Suprapubic skin (tissue), 4 donors: ENCODE measurements at regions not wholly inside any gene's neighbourhood (a gene's known extent, or its start where the extent isn't known, plus 50 kb on each side); places are given as distances from the start of the nearest gene placed in this dataset.

Experiments used
- DNase-seq, 2 donors: peaks; one replicate each; pipeline ENCODE4 v3.0.0-alpha.2; 2019; ENCODE audit warnings: low spot score in 2 of 2
- H3K27ac ChIP-seq: fragments of 200-600 bp; sonication (generic); one replicate; pipeline ENCODE4 v1.5.1; 2019
- H3K27me3 ChIP-seq: fragments of 200-600 bp; sonication (generic); one replicate; pipeline ENCODE4 v1.5.1; 2019
- H3K36me3 ChIP-seq: fragments of 200-600 bp; sonication (generic); one replicate; pipeline ENCODE4 v1.5.1; 2019
- H3K4me1 ChIP-seq: fragments of 200-600 bp; sonication (generic); one replicate; pipeline ENCODE4 v1.5.1; 2019
- H3K4me3 ChIP-seq: fragments of 200-600 bp; sonication (generic); one replicate; pipeline ENCODE4 v1.5.1; 2019; ENCODE audit warnings: mild to moderate bottlenecking
- H3K9me3 ChIP-seq: fragments of 200-600 bp; sonication (generic); one replicate; pipeline ENCODE4 v1.5.1; 2019
- CTCF ChIP-seq, 2 donors: fragments of 200-600 bp in 1 of 2; fragments of 450-650 bp in 1 of 2; sonication (generic) in 1 of 2; IDR thresholded peaks; one replicate each; pipeline ENCODE4 v1.5.1; 2016 to 2019; ENCODE audit warnings: antibody characterized with exemption in 2 of 2, mild to moderate bottlenecking in 1 of 2, moderate library complexity in 1 of 2
- EP300 ChIP-seq: sonication (generic); formaldehyde crosslinking; IDR thresholded peaks from one replicate; pipeline ENCODE4 v1.6.1; 2017; ENCODE audit warnings: antibody characterized with exemption
- POLR2A ChIP-seq, 2 donors: fragments of 450-650 bp; IDR thresholded peaks; one replicate each; pipeline ENCODE4 v1.6.1; 2017; ENCODE audit warnings: antibody characterized with exemption in 2 of 2, mild to moderate bottlenecking in 2 of 2, moderate library complexity in 2 of 2
- POLR2AphosphoS5 ChIP-seq, 3 donors: sonication (generic); formaldehyde crosslinking; IDR thresholded peaks; one replicate each; pipeline ENCODE4 v1.6.1; 2017; ENCODE audit warnings: antibody characterized with exemption in 3 of 3
- WGBS: methylation state at CpG from one replicate; pipeline ENCODE4 v1.1.5; 2018; 5-methylcytosine and 5-hydroxymethylcytosine counted together

GRCh38 chr4:159540501-159540900 lies 437.6 kb downstream of the RAPGEF2 start:
- Histone ChIP-seq H3K36me3 (no peaks in the 10 kb centered on the region), H3K4me3 (no peak overlapping the region), H3K4me1 (no peaks in the 10 kb centered on the region), H3K27ac (no peak overlapping the region), H3K9me3 (peaks cover 12% of the 10 kb centered on the region), H3K27me3 (no peaks in the 10 kb centered on the region)
- WGBS: 73% methylated on average over 4 of the region's 4 CpGs
- no peak for TF ChIP-seq POLR2AphosphoS5 (IDR thresholded peaks at IDR 0.05)
- no peak for TF ChIP-seq POLR2A (IDR thresholded peaks at IDR 0.05)
- no peak for DNase-seq

- no peaks in the 10 kb centered on the region for H3K36me3 ChIP-seq
- peaks cover 7% of the 10 kb centered on the region for H3K9me3 ChIP-seq
- H3K4me3 ChIP-seq: no peak overlapping the region
- DNase-seq: no peak
- WGBS: 72% methylated on average over 2 of the region's 2 CpGs
- no peaks in the 10 kb centered on the region for H3K27me3 ChIP-seq
- TF ChIP-seq POLR2A (IDR thresholded peaks at IDR 0.05) (no peak), CTCF (IDR thresholded peaks at IDR 0.05) (no peak), EP300 (no peak), POLR2AphosphoS5 (IDR thresholded peaks at IDR 0.05) (no peak)
- no peak overlapping the region for H3K27ac ChIP-seq
- no peaks in the 10 kb centered on the region for H3K4me1 ChIP-seq
These were observed 438.3 kb downstream of the RAPGEF2 start for GRCh38 chr4:159541143-159541542.

- no peaks in the 10 kb centered on the region for H3K27me3 ChIP-seq
- H3K4me3 ChIP-seq: no peak overlapping the region
These were observed 439.4 kb downstream of the RAPGEF2 start for GRCh38 chr4:159542296-159542695.

GRCh38 chr4:159543831-159544230 lies 441.0 kb downstream of the RAPGEF2 start:
- Histone ChIP-seq H3K27me3 (no peaks in the 10 kb centered on the region), H3K4me3 (no peak overlapping the region), H3K27ac (no peak overlapping the region), H3K9me3 (no peaks in the 10 kb centered on the region), H3K4me1 (no peaks in the 10 kb centered on the region), H3K36me3 (no peaks in the 10 kb centered on the region)
- 78% methylated on average over 5 of the region's 5 CpGs for WGBS
- DNase-seq: no peak
- TF ChIP-seq EP300 (no peak), POLR2A (IDR thresholded peaks at IDR 0.05) (no peak), POLR2AphosphoS5 (IDR thresholded peaks at IDR 0.05) (no peak), CTCF (IDR thresholded peaks at IDR 0.05) (no peak)

More at GRCh38 chr4:159542296-159542695, 439.4 kb downstream of the RAPGEF2 start:
- no peak overlapping the region for H3K27ac ChIP-seq
- WGBS: 15% methylated on average over 1 of the region's 1 CpG
- no peaks in the 10 kb centered on the region for H3K36me3 ChIP-seq
- H3K4me1 ChIP-seq: no peaks in the 10 kb centered on the region
- DNase-seq: no peak
- no peaks in the 10 kb centered on the region for H3K9me3 ChIP-seq
- no peak for TF ChIP-seq POLR2AphosphoS5 (IDR thresholded peaks at IDR 0.05)
- TF ChIP-seq CTCF (IDR thresholded peaks at IDR 0.05): no peak
- no peak for TF ChIP-seq POLR2A (IDR thresholded peaks at IDR 0.05)
- TF ChIP-seq EP300: no peak

- Histone ChIP-seq H3K4me3 (no peak overlapping the region), H3K36me3 (no peaks in the 10 kb centered on the region), H3K4me1 (no peaks in the 10 kb centered on the region), H3K27me3 (no peaks in the 10 kb centered on the region), H3K9me3 (no peaks in the 10 kb centered on the region), H3K27ac (no peak overlapping the region)
- DNase-seq: no peak
- TF ChIP-seq EP300: no peak
- no peak for TF ChIP-seq CTCF (IDR thresholded peaks at IDR 0.05)
- TF ChIP-seq POLR2A (IDR thresholded peaks at IDR 0.05): no peak
- TF ChIP-seq POLR2AphosphoS5 (IDR thresholded peaks at IDR 0.05): no peak
- WGBS: 80% methylated on average over 2 of the region's 2 CpGs
These were observed 442.7 kb downstream of the RAPGEF2 start for GRCh38 chr4:159545556-159545955.

GRCh38 chr4:159547645-159548308 lies 444.9 kb downstream of the RAPGEF2 start:
- Histone ChIP-seq H3K27ac (no peak overlapping the region), H3K4me3 (no peak overlapping the region), H3K27me3 (no peaks in the 10 kb centered on the region), H3K9me3 (no peaks in the 10 kb centered on the region), H3K4me1 (no peaks in the 10 kb centered on the region), H3K36me3 (no peaks in the 10 kb centered on the region)
- no peak for DNase-seq
- 74% methylated on average over 1 of the region's 1 CpG for WGBS
- no peak for TF ChIP-seq EP300
- TF ChIP-seq POLR2AphosphoS5 (IDR thresholded peaks at IDR 0.05): no peak
- no peak for TF ChIP-seq CTCF (IDR thresholded peaks at IDR 0.05)
- TF ChIP-seq POLR2A (IDR thresholded peaks at IDR 0.05): no peak
